HG02763 (cell line): ENCODE measurements at regions not wholly inside any gene's neighbourhood (a gene's known extent, or its start where the extent isn't known, plus 50 kb on each side); places are given as distances from the start of the nearest gene placed in this dataset.

ENCODE experiments used
- ATAC-seq: cut with Tn5 transposase; IDR thresholded peaks from one replicate; pipeline ENCODE4 v1.9.1; 2021; ENCODE audit warnings: mild to moderate bottlenecking, moderate library complexity; ENCODE audit not compliant: unreplicated experiment

DNA sequence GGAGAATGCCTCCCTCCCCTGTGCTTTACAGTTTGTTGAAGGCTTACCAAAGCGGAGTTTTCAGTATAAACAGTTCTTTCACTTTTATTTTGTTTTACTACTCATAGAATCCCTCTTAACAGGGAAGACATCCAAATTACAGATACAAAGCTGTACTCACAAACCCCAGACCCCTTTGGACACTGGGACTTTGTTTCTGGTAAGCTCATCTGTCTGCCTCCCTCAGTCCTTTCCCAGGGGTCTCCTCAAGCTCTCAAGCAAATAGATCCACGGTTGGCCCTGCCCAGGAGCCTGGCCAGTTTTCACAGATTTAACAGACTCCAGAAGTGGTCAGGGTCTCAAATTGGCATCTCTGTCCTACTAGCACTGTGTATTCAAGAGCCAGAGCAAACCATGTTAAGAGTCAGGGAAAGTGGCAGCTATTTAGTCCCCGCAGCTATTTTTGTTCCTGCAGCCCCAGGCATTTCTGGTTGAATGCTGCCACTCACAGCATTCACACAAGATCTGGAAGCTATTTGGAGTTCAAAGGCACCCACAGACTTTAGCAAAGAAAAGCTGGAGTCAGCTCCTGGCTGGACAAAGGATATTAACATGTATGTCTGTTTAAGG is 54.2 kb downstream of the TMEM100 start:
- no peak for ATAC-seq

DNA sequence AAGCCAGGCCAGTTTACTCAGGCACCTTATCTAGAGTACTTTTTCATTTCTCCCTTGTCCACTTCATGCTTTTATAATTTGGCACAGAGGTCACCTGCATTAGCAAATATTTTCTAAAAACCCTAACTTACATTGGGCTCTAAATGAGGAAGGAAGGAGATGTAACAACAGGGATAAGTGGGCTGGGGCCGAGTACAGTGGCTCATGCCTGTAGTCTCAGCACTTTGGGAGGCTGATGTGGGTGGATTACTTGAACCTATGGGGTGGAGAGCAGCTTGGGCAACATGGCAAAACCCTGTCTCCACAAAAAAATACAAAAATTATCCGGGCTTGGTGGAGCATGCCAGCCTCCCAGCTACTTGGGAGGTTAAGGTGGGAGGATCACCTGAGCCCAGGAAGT is 55.9 kb downstream of the TMEM100 start:
- ATAC-seq, result no peak

DNA sequence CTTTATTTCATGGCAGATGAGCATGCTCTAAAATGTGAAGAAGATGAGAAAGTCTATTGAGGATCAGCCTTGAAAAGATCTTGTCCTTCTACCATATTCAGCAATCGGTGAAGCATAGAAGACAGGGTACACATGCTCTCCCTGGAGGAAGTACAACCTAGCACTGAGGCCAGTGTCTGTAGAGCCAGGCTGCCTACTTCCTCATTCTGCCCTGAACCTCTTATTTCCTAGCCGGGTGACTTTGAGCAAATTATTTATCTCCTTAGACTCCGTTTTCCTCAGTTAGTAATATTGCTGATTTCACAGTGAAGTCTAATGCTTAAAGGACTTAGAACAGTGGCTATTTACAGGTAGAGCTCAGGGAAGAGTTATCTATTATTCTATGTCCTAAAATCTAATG is 58.4 kb downstream of the TMEM100 start:
- ATAC-seq, result peak; percentile 66

DNA sequence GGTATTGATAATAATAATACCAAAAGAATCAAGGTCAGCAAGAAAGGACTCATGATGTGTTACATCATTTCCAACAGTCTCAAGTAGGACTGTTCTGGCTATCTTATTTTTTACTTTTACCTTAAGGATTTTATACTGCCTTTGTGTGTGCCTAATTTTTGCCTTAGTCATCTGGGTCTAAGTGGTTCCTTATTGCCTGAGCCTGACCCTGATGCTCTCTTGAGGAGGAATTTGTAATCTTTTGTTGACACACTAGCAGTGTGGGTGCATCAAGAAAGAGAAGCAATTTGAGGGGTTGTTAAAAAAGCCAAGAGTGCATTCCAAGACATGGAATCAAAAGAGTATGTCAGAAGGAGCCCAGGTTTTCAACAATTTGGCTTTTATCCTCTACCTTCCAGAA is 59.3 kb downstream of the TMEM100 start:
- ATAC-seq, result no peak

DNA sequence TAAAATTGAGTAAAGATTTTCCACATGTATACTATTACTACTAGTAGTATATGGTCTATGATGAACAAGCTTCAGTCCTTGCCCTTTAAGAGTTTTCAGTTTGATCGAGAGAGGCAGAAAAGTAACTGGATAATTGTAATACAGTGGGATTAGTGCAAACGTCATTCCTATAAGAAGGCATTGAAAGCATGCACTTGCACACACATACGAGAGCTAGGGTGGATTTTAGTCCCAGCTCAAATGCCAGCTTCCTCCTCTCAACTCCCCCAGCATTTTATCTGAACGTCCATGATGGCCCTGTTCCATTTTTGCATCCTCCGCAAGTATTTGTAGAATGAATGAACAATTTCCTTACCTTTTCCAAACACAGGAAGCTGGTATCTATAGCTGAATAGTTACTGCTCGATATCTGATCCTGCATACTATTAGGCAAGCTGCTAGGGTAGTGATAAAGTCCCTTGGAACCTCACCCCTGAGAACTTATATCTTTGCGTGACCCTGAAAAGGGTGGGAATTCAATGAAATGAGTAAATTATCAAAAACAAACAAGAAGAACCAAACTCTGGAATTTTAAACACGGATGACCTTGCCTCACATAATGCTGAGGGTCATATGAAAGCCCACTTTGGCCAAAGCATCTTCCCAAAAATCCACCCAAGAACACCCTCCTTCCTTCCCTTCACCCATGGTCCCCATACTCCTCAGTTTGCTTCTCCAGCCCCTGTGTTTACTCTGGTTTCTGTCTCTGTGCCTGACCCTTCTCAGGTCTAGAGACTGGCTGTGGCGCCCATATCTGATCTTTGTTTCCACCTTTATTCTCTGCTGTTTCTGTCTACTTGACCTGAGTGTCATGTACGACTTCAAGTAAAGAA is 60.5 kb downstream of the TMEM100 start:
- no peak for ATAC-seq

DNA sequence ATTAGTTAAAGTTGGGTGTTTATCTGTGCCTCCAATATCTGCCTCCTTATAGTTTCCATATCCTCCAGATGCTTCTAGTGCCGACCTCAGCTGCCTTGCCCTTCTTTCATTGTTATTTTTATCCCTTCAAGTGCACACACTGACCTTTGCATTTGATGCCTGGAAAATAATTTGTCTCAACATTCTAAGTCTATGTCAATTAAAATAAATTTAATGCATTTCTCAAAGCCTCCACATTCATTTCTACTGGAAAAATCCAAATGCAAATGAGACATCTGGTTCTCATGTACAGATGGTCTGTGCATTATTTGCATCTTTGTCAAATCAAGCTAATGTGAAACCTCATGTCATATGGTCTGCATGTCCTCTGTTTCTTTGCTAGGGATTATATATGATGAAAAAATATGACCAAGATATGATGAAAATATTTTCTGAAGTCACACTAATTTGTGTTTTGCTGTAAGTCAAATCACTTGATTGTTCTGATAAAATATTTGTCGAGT is 61.4 kb downstream of the TMEM100 start:
- ATAC-seq, result no peak

- ATAC-seq, result no peak
Measured at GRCh38 chr17:55660178-55660886, 62.3 kb downstream of the TMEM100 start.

DNA sequence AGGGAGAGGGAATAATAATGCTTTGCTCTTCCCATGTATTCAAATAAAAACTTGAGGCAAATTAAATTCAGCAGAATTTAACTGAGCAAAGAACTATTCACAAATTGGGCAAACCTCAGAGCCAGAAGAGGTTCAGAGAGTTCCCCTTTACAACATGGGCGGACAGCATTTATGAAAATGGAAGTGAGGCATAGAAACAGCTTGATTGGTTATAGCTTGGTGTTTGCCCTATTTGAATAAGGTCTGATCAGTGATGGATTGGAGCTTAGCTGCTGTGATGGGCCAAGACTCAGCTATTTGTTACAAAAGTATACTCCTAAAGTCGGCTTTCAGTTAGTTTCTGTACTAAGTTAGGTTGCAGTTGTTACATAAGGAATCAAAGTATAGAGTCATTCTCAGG is 63.0 kb downstream of the TMEM100 start:
- ATAC-seq, result no peak

GRCh38 chr17:55655777-55656176 is 66.9 kb downstream of the TMEM100 start:
- no peak for ATAC-seq

GRCh38 chr17:55654821-55655220 is 67.8 kb downstream of the TMEM100 start:
- no peak for ATAC-seq

- no peak for ATAC-seq
Measured at GRCh38 chr17:55654022-55654421, 68.6 kb downstream of the TMEM100 start.

DNA sequence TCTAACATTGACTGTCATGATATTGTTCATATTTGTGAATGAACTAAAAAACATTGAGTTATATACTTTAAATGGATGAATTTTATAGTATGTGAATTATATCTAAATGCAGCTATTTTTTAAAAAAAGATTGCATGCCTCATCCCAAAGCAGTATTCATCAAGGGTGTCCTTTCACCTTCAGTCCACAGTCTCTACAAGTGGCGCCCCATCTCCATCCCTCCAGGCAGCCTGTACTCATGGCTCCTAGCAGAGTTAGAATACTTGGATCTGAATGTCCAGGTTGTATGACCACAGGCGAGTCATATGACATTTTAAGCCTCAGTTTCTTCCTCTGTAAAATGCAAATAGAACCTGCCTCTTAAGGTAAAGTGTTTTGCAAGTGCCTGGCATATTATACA is 69.8 kb downstream of the TMEM100 start:
- ATAC-seq, result no peak

DNA sequence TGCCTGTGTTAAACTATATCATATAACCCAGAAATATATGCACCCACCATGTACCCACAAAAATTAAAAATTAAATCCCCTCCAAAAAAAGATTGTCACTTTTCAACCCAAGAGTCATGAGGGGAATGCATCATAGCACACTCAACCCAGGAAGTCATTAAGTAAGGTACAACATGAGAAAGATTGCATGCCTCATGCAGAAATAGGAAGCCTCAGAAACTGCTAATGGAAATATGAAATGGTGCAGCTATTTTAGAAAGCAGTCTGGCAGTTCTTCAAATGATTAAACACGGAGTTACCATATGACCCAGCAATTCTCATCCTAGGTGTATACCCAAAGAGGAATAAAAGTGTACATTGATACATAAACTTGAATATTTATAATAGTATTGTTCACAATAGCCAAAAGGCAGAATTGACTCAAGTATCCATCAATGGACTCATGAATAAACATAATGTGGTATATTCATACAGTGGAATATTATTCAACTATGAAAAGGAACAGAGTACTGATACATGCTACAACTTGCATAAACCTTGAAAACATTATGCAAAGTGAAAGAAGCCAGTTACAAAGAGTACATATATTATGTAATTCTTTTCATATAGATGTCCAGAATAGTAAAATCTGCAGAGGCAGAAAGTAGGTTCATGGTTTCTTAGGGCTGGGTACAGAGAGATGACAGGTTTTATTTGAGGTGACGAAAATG is 70.4 kb downstream of the TMEM100 start:
- ATAC-seq, result no peak

DNA sequence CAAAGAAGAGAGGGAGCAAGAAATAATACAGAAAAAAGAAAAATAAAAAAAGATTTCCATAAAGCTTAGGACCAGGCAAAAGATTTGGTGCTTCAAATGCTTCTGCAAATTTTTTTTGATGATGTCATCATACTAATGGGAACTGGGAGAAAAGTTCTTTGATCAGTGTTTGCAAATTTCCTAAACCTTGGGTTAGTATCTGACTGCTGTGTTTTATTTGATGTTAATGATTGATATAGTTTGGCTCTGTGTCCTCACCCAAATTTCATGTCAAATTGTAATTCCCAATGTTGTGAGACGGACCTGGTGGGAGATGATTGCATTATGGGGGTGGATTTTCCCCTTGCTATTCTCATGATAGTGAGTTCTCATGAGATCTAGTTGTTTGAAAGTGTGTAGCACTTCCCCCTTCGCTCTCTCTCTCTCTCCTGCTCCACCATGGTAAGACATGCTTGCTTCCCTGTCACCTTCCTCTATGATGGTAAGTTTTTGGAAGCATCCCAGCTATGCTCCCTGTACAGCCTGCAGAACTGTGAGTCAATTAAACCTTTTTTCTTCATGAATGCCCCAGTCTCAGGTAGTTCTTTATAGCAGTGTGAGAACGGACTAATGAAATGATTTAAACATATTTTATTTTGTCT is 72.6 kb downstream of the TMEM100 start:
- ATAC-seq, result no peak

GRCh38 chr17:55648086-55648485 is 74.6 kb downstream of the TMEM100 start:
- no peak for ATAC-seq

GRCh38 chr17:55645361-55645760 is 77.3 kb downstream of the TMEM100 start:
- ATAC-seq, result no peak

GRCh38 chr17:55644346-55644745 is 78.3 kb downstream of the TMEM100 start:
- ATAC-seq, result no peak

GRCh38 chr17:55642741-55643140 is 79.9 kb downstream of the TMEM100 start:
- ATAC-seq, result no peak

- ATAC-seq, result no peak
Measured at GRCh38 chr17:55641676-55642081, 81.0 kb downstream of the TMEM100 start.

DNA sequence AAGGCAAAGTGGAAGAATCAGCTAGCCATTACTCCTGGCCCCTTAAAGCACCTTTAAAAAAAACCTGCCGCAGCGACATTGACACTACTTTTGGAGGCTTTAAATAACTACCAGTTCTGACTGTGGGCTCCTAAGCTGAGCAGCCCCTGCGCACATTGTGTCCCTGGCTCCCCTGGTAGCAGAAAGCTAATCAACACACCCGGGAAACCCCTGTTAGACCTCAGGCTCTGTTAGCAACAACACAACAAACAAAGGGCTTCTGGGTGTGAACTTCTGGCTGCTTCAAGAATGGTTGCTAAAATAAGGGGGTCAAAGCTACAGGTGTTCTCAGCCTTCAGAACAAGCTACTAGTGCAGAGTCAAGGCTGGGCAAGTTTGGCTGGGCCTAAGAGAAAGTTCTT is 83.6 kb downstream of the TMEM100 start:
- ATAC-seq, result no peak
